AG04450 (cell line): ENCODE measurements at regions not wholly inside any gene's neighbourhood (a gene's known extent, or its start where the extent isn't known, plus 50 kb on each side); places are given as distances from the start of the nearest gene placed in this dataset.

Source experiments
- CTCF ChIA-PET: fragments of 300-600, 350-600 bp; formaldehyde crosslinking; extraction: SDS; loops from one replicate; lab custom pipeline; 2022; ENCODE audit warnings: antibody characterized with exemption, inconsistent platforms; lab: Charles Lee
- POLR2A ChIA-PET: fragments of 350-600 bp; formaldehyde crosslinking; extraction: SDS; loops from one replicate; lab custom pipeline; 2021; ENCODE audit warnings: antibody characterized with exemption, inconsistent platforms; lab: Yijun Ruan, JAX
- DNase-seq: peaks from one replicate; pipeline ENCODE4 v3.0.0-alpha.2; 2011; ENCODE audit warnings: low read depth, low spot score
- H3K27ac ChIP-seq: one replicate; pipeline ENCODE4 v1.5.1; 2012; ENCODE audit warnings: low read depth, low read length, control low read depth
- H3K27me3 ChIP-seq: one replicate; pipeline ENCODE4 v1.6.0; 2012; ENCODE audit warnings: low read length; ENCODE audit not compliant: control insufficient read depth, insufficient read depth
- H3K4me3 ChIP-seq: 2 replicates; pipeline ENCODE4 v1.5.1; 2011; ENCODE audit warnings: mild to moderate bottlenecking, low read depth, low read length, control low read depth
- H3K9me3 ChIP-seq: 2 replicates; pipeline ENCODE4 v1.5.1; 2012; ENCODE audit warnings: low read length; ENCODE audit not compliant: control insufficient read depth, insufficient read depth
- TF ChIP-seq, protein P1 (sequence below): IDR thresholded peaks from 2 replicates; pipeline ENCODE4 v1.5.1; 2011; ENCODE audit warnings: low read depth, low read length, control low read depth, inconsistent platforms

DNA sequence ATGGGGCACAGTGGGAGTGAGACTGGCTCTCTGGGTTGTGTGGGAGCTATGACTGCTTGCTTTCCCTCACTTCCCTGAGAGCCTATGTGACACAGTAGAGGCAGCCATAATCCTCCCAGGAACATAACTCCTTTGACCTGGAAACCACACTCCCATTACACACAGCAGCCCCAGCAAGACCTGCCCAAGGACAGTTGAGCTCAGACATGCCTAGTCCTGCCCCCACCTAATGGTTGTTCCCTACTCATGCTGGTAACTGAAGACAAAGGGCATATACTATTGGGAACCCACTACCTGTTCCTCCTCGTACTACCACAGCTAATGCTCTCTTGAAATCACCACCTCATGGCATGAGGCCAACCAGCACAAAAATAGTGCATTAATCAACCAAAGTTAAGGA is 550.4 kb upstream of the ARPP21 start:
- Histone ChIP-seq H3K27me3 (no peaks in the 10 kb centered on the region), H3K27ac (no peak overlapping the region), H3K9me3 (peaks cover 5% of the 10 kb centered on the region), H3K4me3 (no peak overlapping the region)
- CTCF ChIA-PET, result no interaction called here
- TF ChIP-seq, protein P1, sequence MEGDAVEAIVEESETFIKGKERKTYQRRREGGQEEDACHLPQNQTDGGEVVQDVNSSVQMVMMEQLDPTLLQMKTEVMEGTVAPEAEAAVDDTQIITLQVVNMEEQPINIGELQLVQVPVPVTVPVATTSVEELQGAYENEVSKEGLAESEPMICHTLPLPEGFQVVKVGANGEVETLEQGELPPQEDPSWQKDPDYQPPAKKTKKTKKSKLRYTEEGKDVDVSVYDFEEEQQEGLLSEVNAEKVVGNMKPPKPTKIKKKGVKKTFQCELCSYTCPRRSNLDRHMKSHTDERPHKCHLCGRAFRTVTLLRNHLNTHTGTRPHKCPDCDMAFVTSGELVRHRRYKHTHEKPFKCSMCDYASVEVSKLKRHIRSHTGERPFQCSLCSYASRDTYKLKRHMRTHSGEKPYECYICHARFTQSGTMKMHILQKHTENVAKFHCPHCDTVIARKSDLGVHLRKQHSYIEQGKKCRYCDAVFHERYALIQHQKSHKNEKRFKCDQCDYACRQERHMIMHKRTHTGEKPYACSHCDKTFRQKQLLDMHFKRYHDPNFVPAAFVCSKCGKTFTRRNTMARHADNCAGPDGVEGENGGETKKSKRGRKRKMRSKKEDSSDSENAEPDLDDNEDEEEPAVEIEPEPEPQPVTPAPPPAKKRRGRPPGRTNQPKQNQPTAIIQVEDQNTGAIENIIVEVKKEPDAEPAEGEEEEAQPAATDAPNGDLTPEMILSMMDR, result no peak
- POLR2A ChIA-PET, result no interaction called here
- no peak for DNase-seq

DNA sequence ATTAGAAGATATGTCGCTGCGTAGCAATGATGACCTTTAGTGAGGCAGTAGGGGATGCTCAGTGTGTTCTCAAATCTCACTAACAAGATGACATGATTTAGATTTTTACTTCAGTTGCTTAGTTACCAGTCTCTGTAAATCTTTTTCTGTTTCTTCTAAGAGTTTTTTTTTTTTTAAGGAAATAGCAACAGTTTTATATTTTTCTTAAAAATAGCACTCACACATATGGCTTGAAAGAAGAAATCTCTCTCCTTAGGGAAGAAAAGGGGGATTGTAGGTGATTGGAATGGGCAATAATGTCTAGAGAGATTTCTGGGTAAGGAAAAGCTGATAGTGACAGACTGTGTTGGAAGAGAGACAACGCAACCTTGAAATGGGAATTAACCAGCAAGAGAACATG is 524.6 kb upstream of the ARPP21 start:
- H3K9me3 ChIP-seq, result no peaks in the 10 kb centered on the region
- ChIA-PET POLR2A (no interaction called here), CTCF (no interaction called here)
- no peak overlapping the region for H3K27ac ChIP-seq
- H3K4me3 ChIP-seq, result no peak overlapping the region
- TF ChIP-seq, protein P1, result no peak
- H3K27me3 ChIP-seq, result no peaks in the 10 kb centered on the region
- no peak for DNase-seq

DNA sequence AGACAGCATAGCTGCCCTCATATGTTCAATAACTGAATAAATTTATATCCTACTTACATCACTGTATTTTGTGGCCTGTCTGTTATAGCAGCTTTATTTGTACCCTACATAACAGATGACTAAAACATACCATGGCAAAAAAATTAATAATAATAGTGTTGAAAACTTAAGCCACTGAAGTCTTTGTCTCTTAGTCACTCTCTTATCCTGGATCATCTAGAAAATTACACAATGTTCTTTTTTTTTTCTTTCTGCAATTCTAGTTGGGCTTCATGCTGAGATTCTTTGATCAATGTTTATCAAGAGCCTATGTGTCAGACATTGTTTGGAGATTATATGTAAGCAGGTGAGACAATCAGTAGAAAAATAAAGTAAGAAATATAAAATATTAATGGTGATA is 519.3 kb upstream of the ARPP21 start:
- no peaks in the 10 kb centered on the region for H3K9me3 ChIP-seq
- no peak overlapping the region for H3K27ac ChIP-seq
- TF ChIP-seq, protein P1, result no peak
- no peak overlapping the region for H3K4me3 ChIP-seq
- H3K27me3 ChIP-seq, result no peaks in the 10 kb centered on the region
- ChIA-PET CTCF (no interaction called here), POLR2A (no interaction called here)
- no peak for DNase-seq

DNA sequence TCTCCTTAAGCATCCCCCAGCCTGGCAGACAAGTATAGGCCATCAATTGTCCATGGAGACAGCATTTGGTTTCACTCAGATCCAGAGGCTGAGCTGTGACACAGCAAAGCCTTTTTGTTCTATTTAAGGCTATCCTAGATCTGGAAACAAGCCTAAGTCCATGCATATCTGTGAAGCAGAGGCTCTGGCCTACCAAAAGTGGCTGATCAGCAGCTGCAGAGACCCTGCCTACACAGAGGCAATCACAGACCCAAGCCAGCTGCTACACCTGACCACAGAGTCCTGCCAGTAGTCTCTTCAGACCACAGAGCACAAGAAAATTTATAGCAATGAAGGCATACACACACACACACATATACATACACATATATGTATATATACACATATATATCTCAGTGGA is 501.7 kb upstream of the ARPP21 start:
- Histone ChIP-seq H3K27me3 (no peaks in the 10 kb centered on the region), H3K27ac (no peak overlapping the region), H3K9me3 (peaks cover 14% of the 10 kb centered on the region), H3K4me3 (no peak overlapping the region)
- ChIA-PET CTCF (no interaction called here), POLR2A (no interaction called here)
- DNase-seq, result no peak
- TF ChIP-seq, protein P1, result no peak

DNA sequence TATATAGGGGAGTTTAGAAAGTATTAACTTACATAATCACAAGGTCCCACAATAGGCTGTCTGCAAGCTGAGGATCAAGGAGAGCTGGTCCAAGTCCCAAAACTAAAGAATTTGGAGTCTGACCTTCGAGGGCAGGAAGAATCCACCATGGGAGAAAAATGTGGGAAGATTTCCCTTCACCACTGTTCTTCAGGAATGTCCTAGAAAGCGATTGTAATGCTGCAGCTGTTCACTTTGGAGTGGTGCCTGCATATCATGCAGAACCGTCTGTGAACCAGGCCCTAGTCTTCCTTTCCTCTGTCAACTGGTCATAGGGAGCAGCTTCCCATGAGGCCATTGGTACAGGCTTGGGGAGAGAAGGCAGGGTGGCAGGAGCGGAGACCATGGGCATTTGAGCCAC is 497.9 kb upstream of the ARPP21 start:
- TF ChIP-seq, protein P1, result no peak
- DNase-seq, result no peak
- no peak overlapping the region for H3K4me3 ChIP-seq
- no peak overlapping the region for H3K27ac ChIP-seq
- no peaks in the 10 kb centered on the region for H3K27me3 ChIP-seq
- CTCF ChIA-PET, result no interaction called here
- peaks cover 23% of the 10 kb centered on the region for H3K9me3 ChIP-seq
- POLR2A ChIA-PET, result no interaction called here
